ENCODE measurements at regions not wholly inside any gene's neighbourhood (a gene's known extent, or its start where the extent isn't known, plus 50 kb on each side); places are given as distances from the start of the nearest gene placed in this dataset.

DNA sequence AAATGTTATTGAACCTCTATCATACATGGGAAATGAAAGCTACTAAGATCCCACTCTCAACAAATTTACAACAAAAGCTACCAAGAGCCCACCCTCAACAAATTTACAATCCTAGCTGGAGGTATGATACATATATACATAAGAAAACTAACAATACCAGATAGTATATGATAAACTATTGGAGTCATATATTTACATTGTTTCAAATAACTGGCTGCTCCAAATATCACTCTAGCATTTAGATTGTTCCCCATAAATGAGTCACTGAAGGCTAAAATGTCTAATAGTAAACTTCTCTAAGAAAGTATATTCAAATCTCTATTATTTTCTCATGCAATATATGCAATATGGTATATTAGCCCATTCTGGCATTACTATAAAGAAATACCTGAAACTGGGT is 151.1 kb downstream of the TMEM161B start:
- Histone ChIP-seq H3K36me3 (ENCODE audit: insufficient read depth, low read length) (no peaks in the 10 kb centered on the region), H3K27me3 (ENCODE audit: insufficient read depth, low read length) (no peaks in the 10 kb centered on the region), H3K4me3 (ENCODE audit: low read length) (no peak overlapping the region), H3K9me3 (ENCODE audit: insufficient read depth, low read depth, low read length) (no peaks in the 10 kb centered on the region), H3K9ac (ENCODE audit: low read depth, low read length) (no peak overlapping the region), H3K4me1 (ENCODE audit: insufficient read depth, low read length) (no peaks in the 10 kb centered on the region), H3K27ac (ENCODE audit: low read depth, low read length) (no peak overlapping the region)

DNA sequence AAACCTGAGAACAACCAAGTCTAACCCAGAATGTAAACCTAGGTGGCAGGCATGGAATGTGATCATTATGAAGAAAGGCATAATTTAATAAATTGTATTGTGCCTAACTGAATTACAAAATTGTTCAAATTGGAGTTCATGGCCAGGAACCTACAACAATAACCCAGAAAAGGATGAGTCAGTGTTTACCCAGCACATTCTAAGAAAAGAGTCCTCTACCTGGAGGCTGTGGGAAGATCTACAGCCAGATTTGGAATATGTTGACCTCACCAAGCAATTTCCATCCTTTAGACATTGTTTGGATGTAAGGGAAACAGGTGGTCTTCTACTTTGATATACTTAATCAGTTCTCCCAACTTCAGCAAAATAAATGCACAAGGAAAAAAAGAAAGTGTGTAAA is 152.2 kb downstream of the TMEM161B start:
- Histone ChIP-seq H3K4me3 (ENCODE audit: low read length) (no peak overlapping the region), H3K9ac (ENCODE audit: low read depth, low read length) (no peak overlapping the region)

DNA sequence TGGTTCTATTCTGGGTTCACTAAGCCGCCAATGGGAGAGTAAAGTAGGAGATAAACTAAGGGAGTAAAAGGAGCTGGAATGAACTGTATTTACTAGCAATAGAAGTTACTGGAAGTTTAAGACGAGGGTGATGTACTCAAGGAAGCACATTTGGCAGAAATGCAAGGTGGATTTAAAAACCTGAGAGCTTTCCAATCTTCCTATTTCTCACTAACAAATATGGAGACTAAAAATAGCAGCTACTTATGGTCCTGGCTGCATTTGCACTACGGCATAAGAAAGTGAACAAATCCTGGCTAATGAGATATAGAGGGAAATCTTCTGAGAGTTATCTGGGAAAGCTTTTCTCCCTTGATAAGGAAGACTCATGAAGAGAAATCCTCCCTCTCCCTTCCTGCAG is 153.4 kb downstream of the TMEM161B start:
- no peaks in the 10 kb centered on the region for H3K36me3 ChIP-seq (ENCODE audit: insufficient read depth, low read length)
- 85% methylated on average over 3 of the region's 3 CpGs for WGBS

More for the DNA sequence above, 152.2 kb downstream of the TMEM161B start:
- no peaks in the 10 kb centered on the region for H3K9me3 ChIP-seq (ENCODE audit: insufficient read depth, low read depth, low read length)
- H3K27ac ChIP-seq (ENCODE audit: low read depth, low read length), result no peak overlapping the region
- no peaks in the 10 kb centered on the region for H3K27me3 ChIP-seq (ENCODE audit: insufficient read depth, low read length)
- no peaks in the 10 kb centered on the region for H3K36me3 ChIP-seq (ENCODE audit: insufficient read depth, low read length)
- no peaks in the 10 kb centered on the region for H3K4me1 ChIP-seq (ENCODE audit: insufficient read depth, low read length)

DNA sequence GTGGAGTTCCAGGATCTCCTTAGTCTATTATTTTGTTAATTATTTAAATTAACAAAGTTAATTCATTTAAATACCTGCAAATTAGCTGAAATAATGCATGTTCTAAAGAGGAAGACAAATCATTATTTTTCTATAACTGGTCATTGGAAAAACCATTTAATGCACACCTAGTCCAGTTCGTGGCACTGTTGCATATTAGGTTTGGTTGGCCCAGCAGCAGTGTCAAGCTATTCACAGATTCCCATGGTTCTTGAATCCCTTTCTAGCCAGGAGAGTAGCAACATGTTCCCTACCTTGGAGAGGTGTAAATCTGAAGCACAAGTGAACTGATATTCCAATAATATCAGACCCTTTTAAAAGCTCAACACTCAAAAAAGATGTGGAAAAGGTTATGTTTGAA is 155.2 kb downstream of the TMEM161B start:
- no peaks in the 10 kb centered on the region for H3K27me3 ChIP-seq (ENCODE audit: insufficient read depth, low read length)
- no peaks in the 10 kb centered on the region for H3K4me1 ChIP-seq (ENCODE audit: insufficient read depth, low read length)
- H3K9me3 ChIP-seq (ENCODE audit: insufficient read depth, low read depth, low read length), result no peaks in the 10 kb centered on the region
- no peaks in the 10 kb centered on the region for H3K36me3 ChIP-seq (ENCODE audit: insufficient read depth, low read length)
- WGBS, result 93% methylated on average over 1 of the region's 1 CpG
- no peak overlapping the region for H3K27ac ChIP-seq (ENCODE audit: low read depth, low read length)
- no peak overlapping the region for H3K9ac ChIP-seq (ENCODE audit: low read depth, low read length)
- H3K4me3 ChIP-seq (ENCODE audit: low read length), result no peak overlapping the region

More for the DNA sequence above, 153.4 kb downstream of the TMEM161B start:
- Histone ChIP-seq H3K4me1 (ENCODE audit: insufficient read depth, low read length) (no peaks in the 10 kb centered on the region), H3K9ac (ENCODE audit: low read depth, low read length) (no peak overlapping the region), H3K4me3 (ENCODE audit: low read length) (no peak overlapping the region), H3K9me3 (ENCODE audit: insufficient read depth, low read depth, low read length) (no peaks in the 10 kb centered on the region), H3K27me3 (ENCODE audit: insufficient read depth, low read length) (no peaks in the 10 kb centered on the region), H3K27ac (ENCODE audit: low read depth, low read length) (no peak overlapping the region)

DNA sequence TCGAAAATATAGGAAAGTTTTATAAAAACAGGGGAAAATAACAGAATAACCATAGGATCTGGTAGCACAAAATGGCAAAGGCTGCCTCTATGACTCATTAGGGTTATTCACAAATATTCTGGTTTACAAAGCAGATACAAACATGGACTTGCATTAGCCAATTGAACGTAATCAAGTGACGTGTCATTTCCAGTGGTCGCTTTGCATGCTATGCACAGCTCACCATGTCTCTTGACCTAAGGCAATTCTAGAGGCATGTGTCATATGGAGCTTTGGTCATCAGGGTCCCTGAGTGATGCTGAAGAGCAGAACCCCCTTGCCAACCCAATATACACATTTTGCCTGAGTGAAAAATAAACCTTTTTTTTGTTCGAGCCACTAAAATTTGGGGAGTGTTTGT is 158.8 kb downstream of the TMEM161B start:
- 93% methylated on average over 5 of the region's 5 CpGs for whole genome bisulfite sequencing
- H3K36me3 ChIP-seq (ENCODE audit: insufficient read depth, low read length), result no peaks in the 10 kb centered on the region
- H3K27ac ChIP-seq (ENCODE audit: low read depth, low read length), result no peak overlapping the region
- no peaks in the 10 kb centered on the region for H3K27me3 ChIP-seq (ENCODE audit: insufficient read depth, low read length)
- H3K4me3 ChIP-seq (ENCODE audit: low read length), result no peak overlapping the region
- no peaks in the 10 kb centered on the region for H3K4me1 ChIP-seq (ENCODE audit: insufficient read depth, low read length)
- no peaks in the 10 kb centered on the region for H3K9me3 ChIP-seq (ENCODE audit: insufficient read depth, low read depth, low read length)
- H3K9ac ChIP-seq (ENCODE audit: low read depth, low read length), result no peak overlapping the region

DNA sequence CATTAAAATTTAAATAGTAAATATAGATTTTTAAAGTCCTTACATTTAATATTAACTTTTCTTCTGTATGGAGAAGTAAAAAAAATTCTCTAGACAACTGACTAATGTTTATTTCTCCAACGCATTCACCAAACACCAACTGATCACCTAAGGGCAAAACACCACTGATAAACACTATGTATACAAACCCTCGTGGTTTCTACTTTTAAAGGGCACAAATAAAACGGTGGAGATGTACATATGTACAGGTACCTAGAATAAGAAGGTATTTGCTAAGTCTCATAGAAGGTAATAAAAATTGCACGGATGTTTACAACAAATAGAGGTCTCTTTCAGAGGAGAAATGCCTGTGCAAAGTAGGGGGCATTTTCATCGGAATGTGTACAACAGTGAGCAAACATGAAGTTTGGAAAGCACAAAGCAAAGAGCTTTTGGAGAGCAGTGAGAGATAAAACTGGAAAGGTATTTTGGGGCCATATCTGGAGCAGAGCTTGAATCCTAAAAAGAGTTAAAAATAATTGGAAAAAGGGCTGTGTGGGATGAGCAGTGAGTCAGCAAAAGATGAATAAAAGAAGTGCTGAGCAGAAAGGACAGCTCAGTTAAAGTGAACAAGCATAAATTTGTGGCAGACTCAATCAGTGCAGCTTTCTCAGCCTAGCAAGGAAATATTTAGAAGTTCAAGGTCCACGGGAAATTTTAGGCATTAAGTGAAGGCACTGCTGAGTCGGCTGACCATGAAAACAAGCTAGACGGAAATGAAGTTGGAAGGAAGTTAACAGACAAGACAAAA is 160.0 kb downstream of the TMEM161B start:
- Histone ChIP-seq H3K27ac (ENCODE audit: low read depth, low read length) (no peak overlapping the region), H3K27me3 (ENCODE audit: insufficient read depth, low read length) (no peaks in the 10 kb centered on the region), H3K9me3 (ENCODE audit: insufficient read depth, low read depth, low read length) (no peaks in the 10 kb centered on the region), H3K9ac (ENCODE audit: low read depth, low read length) (no peak overlapping the region), H3K4me3 (ENCODE audit: low read length) (no peak overlapping the region), H3K4me1 (ENCODE audit: insufficient read depth, low read length) (no peaks in the 10 kb centered on the region), H3K36me3 (ENCODE audit: insufficient read depth, low read length) (no peaks in the 10 kb centered on the region)
- 94% methylated on average over 8 of the region's 8 CpGs for WGBS

DNA sequence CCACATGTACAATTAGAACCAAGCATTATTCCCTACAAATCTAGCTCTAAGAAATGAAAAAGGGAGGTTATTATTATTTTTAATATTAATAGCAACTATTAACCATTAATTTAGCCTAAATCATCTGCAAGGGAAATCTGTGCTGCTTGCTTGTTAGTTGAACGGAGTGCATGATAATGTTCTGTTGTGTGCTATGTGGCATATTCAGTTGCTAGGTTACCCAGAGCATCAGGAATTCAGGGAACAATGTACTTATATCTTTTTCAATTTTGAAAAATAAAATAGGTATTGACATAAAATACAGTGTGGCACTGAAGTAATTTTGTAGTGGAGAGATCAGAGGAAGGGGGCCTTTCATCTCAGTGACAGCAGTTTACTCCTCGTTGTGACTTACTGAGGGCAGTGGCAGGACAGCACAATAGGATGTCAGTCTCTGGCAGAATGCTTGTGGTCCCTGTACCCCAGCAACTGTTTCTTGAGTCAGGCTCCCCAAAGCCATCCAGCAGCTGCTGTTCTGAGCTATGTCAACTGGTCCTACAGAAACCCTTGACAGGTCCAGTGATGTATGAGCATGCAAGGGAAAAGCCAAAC is 173.6 kb downstream of the TMEM161B start:
- Histone ChIP-seq H3K4me1 (ENCODE audit: insufficient read depth, low read length) (peaks cover 29% of the 10 kb centered on the region), H3K27ac (ENCODE audit: low read depth, low read length) (no peak overlapping the region), H3K9me3 (ENCODE audit: insufficient read depth, low read depth, low read length) (no peaks in the 10 kb centered on the region), H3K27me3 (ENCODE audit: insufficient read depth, low read length) (no peaks in the 10 kb centered on the region), H3K36me3 (ENCODE audit: insufficient read depth, low read length) (no peaks in the 10 kb centered on the region), H3K9ac (ENCODE audit: low read depth, low read length) (no peak overlapping the region), H3K4me3 (ENCODE audit: low read length) (no peak overlapping the region)
- WGBS, result 79% methylated on average over 2 of the region's 2 CpGs

DNA sequence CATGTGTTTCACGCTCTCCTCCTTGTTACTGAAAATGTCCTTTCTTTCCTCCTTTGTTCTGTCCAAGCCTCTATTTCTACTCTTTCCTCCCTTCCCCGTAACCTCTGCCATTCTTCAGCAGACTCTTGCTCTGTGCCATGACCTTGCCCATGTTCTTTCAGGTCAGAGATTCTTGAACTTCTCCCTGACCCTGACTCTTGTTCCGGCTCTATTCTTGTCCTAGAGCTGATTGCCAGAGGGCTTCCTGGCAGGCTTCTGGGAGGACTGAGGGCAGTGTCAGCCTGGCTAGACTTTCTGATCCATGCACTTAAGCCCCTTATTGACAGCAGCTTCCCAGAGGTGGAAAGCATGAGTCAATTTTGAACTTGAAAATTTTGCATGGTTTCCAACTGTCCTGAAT is 174.2 kb downstream of the TMEM161B start:
- H3K36me3 ChIP-seq (ENCODE audit: insufficient read depth, low read length), result no peaks in the 10 kb centered on the region
- H3K9ac ChIP-seq (ENCODE audit: low read depth, low read length), result no peak overlapping the region
- no peak overlapping the region for H3K27ac ChIP-seq (ENCODE audit: low read depth, low read length)
- no peaks in the 10 kb centered on the region for H3K27me3 ChIP-seq (ENCODE audit: insufficient read depth, low read length)
- peaks cover 29% of the 10 kb centered on the region for H3K4me1 ChIP-seq (ENCODE audit: insufficient read depth, low read length)
- 88% methylated on average over 3 of the region's 3 CpGs for WGBS
- no peaks in the 10 kb centered on the region for H3K9me3 ChIP-seq (ENCODE audit: insufficient read depth, low read depth, low read length)
- no peak overlapping the region for H3K4me3 ChIP-seq (ENCODE audit: low read length)

DNA sequence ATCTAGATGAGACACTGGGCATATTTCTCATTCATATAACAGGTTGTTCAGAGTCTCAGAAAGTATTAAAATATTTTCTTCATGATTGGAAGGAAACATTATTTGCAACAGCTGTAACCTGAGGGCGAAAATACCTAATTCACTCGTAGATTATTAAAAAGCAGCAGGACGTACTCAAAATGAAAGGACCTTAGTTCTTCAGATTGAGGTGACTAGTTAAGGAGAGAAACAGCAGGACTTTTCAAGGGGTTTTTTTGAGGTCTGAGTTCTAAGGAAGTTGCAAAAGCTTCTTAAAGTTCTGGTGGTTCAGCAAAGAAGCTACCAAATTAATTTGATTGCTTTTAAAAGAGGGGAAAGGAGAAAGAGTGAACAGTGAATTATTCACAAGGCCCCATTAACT is 174.9 kb downstream of the TMEM161B start:
- Histone ChIP-seq H3K27me3 (ENCODE audit: insufficient read depth, low read length) (no peaks in the 10 kb centered on the region), H3K4me3 (ENCODE audit: low read length) (no peak overlapping the region)
- 87% methylated on average over 3 of the region's 3 CpGs for WGBS

DNA sequence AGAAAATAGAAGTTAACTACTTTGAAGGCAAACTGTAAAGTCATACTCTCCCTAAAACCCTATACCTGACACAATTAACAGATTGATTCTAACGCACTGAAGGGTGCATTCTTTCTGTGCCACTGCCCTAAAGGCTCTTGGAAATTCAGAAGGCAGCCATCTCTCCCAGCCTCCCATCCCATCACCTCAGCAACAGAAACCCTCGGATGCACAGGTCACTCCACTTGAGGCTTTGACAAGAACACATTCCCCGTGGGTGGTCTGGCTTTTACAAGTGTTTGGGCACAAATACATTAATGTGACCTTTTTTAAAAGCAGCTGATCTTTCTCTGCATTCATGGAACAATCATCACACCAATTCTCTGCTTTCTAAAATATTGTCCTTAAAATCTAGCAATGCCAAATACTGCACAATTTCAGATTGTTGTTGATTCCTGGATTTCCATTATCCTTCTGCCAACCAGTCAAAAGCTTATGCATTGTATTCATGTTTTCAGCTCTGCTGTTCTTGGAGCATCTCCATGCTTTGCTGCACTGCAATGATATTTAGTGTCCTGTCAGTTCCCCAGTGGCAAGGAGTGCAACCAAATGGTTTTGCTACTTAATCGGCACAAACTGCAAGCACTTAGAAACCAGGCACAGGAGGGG is 175.6 kb downstream of the TMEM161B start:
- WGBS, result 54% methylated on average over 4 of the region's 4 CpGs
- Histone ChIP-seq H3K27ac (ENCODE audit: low read depth, low read length) (peak overlapping the region; percentile 37; the same call in 1 of the 2 replicates), H3K27me3 (ENCODE audit: insufficient read depth, low read length) (no peaks in the 10 kb centered on the region), H3K9me3 (ENCODE audit: insufficient read depth, low read depth, low read length) (no peaks in the 10 kb centered on the region), H3K4me3 (ENCODE audit: low read length) (no peak overlapping the region), H3K36me3 (ENCODE audit: insufficient read depth, low read length) (no peaks in the 10 kb centered on the region), H3K4me1 (ENCODE audit: insufficient read depth, low read length) (peaks cover 29% of the 10 kb centered on the region), H3K9ac (ENCODE audit: low read depth, low read length) (no peak overlapping the region)

More for the DNA sequence above, 174.9 kb downstream of the TMEM161B start:
- Histone ChIP-seq H3K27ac (ENCODE audit: low read depth, low read length) (no peak overlapping the region), H3K36me3 (ENCODE audit: insufficient read depth, low read length) (no peaks in the 10 kb centered on the region), H3K9me3 (ENCODE audit: insufficient read depth, low read depth, low read length) (no peaks in the 10 kb centered on the region), H3K9ac (ENCODE audit: low read depth, low read length) (no peak overlapping the region), H3K4me1 (ENCODE audit: insufficient read depth, low read length) (peaks cover 29% of the 10 kb centered on the region)

DNA sequence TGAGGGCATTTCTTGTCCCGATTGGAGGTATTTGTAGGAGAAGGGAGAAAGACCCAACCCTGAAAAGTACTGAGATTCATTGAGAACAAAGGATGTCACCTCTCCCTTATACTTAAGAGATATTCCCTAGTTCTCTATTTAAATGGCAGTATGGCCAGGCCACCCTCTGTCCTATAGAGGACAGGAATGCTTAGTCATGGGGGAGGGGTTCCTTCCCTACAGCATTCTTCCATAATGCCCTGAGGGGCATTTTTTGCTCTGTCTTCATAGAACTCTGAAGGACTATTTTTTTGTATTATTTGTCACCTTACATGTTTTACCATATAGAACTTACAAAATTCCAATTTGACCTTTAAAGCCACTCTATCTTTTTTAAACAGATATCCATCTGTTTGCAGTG is 176.3 kb downstream of the TMEM161B start:
- no peaks in the 10 kb centered on the region for H3K36me3 ChIP-seq (ENCODE audit: insufficient read depth, low read length)
- peaks cover 29% of the 10 kb centered on the region for H3K4me1 ChIP-seq (ENCODE audit: insufficient read depth, low read length)
- no peak overlapping the region for H3K4me3 ChIP-seq (ENCODE audit: low read length)
- WGBS, result no CpG with 5 or more reads among the region's 1 CpG
- no peaks in the 10 kb centered on the region for H3K9me3 ChIP-seq (ENCODE audit: insufficient read depth, low read depth, low read length)
- no peak overlapping the region for H3K9ac ChIP-seq (ENCODE audit: low read depth, low read length)
- peak overlapping the region; percentile 37; the same call in 1 of the 2 replicates for H3K27ac ChIP-seq (ENCODE audit: low read depth, low read length)
- H3K27me3 ChIP-seq (ENCODE audit: insufficient read depth, low read length), result no peaks in the 10 kb centered on the region

Data from HUES64 (cell line).